OCI-LY3 (cell line): ENCODE measurements at regions not wholly inside any gene's neighbourhood (a gene's known extent, or its start where the extent isn't known, plus 50 kb on each side); places are given as distances from the start of the nearest gene placed in this dataset.

Source experiments
- EZH2phosphoT487 ChIP-seq: fragments of 200-600 bp; shearing (Covaris generic); IDR thresholded peaks from 2 replicates; pipeline ENCODE4 v1.6.1; 2018; ENCODE audit warnings: antibody characterized with exemption, mixed run types, low read depth
- TF ChIP-seq, protein P1 (sequence below): fragments of 200-600, 300-600 bp; sonication (generic); IDR thresholded peaks from 2 replicates; pipeline ENCODE4 v1.5.1; 2014; ENCODE audit warnings: antibody characterized with exemption, low read length, low read depth

DNA sequence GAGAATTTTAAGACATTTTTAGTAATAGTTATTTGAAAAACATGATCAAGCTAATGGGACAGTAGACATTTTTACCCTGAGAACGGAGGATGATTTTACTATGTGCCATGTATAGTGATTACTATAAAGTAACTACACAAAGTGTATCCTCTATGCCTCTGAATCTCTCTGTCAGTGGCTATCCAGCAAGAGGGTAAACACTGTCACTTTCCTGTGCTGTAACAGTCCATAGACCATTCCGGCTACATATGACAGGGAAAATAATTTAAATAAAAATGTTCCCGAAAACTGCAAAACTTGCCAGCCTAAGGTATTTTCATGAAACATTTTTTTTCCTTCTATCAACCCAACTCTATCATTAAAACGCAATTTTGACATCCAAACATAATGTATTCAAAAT lies 1632.2 kb upstream of the ACVR2A start:
- TF ChIP-seq, protein P1, sequence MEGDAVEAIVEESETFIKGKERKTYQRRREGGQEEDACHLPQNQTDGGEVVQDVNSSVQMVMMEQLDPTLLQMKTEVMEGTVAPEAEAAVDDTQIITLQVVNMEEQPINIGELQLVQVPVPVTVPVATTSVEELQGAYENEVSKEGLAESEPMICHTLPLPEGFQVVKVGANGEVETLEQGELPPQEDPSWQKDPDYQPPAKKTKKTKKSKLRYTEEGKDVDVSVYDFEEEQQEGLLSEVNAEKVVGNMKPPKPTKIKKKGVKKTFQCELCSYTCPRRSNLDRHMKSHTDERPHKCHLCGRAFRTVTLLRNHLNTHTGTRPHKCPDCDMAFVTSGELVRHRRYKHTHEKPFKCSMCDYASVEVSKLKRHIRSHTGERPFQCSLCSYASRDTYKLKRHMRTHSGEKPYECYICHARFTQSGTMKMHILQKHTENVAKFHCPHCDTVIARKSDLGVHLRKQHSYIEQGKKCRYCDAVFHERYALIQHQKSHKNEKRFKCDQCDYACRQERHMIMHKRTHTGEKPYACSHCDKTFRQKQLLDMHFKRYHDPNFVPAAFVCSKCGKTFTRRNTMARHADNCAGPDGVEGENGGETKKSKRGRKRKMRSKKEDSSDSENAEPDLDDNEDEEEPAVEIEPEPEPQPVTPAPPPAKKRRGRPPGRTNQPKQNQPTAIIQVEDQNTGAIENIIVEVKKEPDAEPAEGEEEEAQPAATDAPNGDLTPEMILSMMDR, result no peak
- no peak for TF ChIP-seq EZH2phosphoT487
